ENCODE measurements at regions not wholly inside any gene's neighbourhood (a gene's known extent, or its start where the extent isn't known, plus 50 kb on each side); places are given as distances from the start of the nearest gene placed in this dataset.

DNA sequence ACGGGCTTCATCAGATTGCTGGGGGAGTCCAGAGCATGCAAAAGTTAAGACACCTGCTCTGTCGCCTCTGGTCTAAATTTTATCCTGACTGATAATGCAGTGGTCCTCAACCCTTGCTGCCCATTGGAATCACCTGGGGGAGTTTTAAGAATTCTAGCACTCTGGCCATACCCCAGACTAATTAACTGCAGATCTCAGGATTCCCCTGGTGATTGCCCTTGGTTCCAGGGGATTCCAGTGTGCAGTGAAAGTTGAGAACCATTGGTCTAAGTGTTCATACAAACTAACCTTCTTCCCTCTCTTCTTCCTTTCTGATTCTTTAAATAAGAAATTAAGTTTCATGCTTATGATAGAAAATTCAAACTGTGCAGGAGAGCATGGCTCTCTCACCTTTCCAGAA is 105.7 kb upstream of the MGAT5 start:
- Mint-ChIP-seq H3K27ac (no peak overlapping the region), H3K36me3 (ENCODE audit: insufficient read depth in 1 of 3, low read depth in 3 of 3) (peaks cover 6 to 18% (median 6%) of the 10 kb centered on the region in 3 experiments; a peak in 6 of 7 replicates), H3K4me1 (peaks cover 46 to 47% of the 10 kb centered on the region in 2 experiments), H3K27me3 (ENCODE audit: low read depth) (no peaks in the 10 kb centered on the region; the same call in 1 of the 2 replicates), H3K9me3 (peaks cover 0 to 4% of the 10 kb centered on the region in 2 experiments; a peak in 3 of 5 replicates), H3K4me3 (no peak overlapping the region)
- Histone ChIP-seq H2AK5ac (ENCODE audit: insufficient read length, low read length) (no peak overlapping the region), H2BK15ac (ENCODE audit: low read depth, low read length) (no peak overlapping the region), H3K79me1 (ENCODE audit: insufficient read depth, low read depth, low read length, poor library complexity, severe bottlenecking) (peaks cover 6% of the 10 kb centered on the region), H3T11ph (ENCODE audit: low read length) (no peak overlapping the region), H3K27me3 (ENCODE audit: insufficient read depth, low read length) (no peaks in the 10 kb centered on the region), H2BK5ac (ENCODE audit: insufficient read length, low read length) (no peak overlapping the region), H3K4me1 (ENCODE audit: insufficient read depth, low read length) (peaks cover 1% of the 10 kb centered on the region; the same call in 1 of the 2 replicates), H3K14ac (ENCODE audit: insufficient read depth, low read length) (no peak overlapping the region), H3K4me2 (ENCODE audit: insufficient read depth, insufficient read length, low read length) (no peak overlapping the region), H3K4ac (ENCODE audit: low read depth, low read length) (no peak overlapping the region), H3K23me2 (ENCODE audit: insufficient read length, low read depth, low read length, poor library complexity, severe bottlenecking) (no peaks in the 10 kb centered on the region), H4K5ac (ENCODE audit: insufficient read length, low read depth, low read length) (no peak overlapping the region), H3K27ac (ENCODE audit: insufficient read length, low read depth, low read length) (no peak overlapping the region), H4K91ac (ENCODE audit: insufficient read length, low read depth, low read length) (no peak overlapping the region), H3K23ac (ENCODE audit: insufficient read length, low read depth, low read length) (no peak overlapping the region), H2AFZ (ENCODE audit: low read length) (no peak overlapping the region), H2BK120ac (ENCODE audit: low read depth, low read length, poor library complexity, severe bottlenecking) (no peak overlapping the region), H3K9ac (ENCODE audit: extremely low read depth, insufficient read length, low read length) (no peak overlapping the region), H2BK20ac (ENCODE audit: low read depth, low read length, poor library complexity, severe bottlenecking) (no peak overlapping the region), H4K8ac (replicated peaks; ENCODE audit: insufficient read length, low read depth, low read length) (no peak overlapping the region), H3K56ac (ENCODE audit: insufficient read length, low read depth, low read length) (no peak overlapping the region), H2BK12ac (ENCODE audit: insufficient read length, low read depth, low read length) (no peak overlapping the region), H3K79me2 (ENCODE audit: insufficient read depth, low read length) (peaks cover 2% of the 10 kb centered on the region; the same call in 1 of the 2 replicates), H3K9me3 (ENCODE audit: control insufficient read depth, low read depth, low read length) (no peaks in the 10 kb centered on the region), H3K18ac (ENCODE audit: insufficient read length, low read depth, low read length) (no peak overlapping the region), H4K20me1 (ENCODE audit: control insufficient read depth, insufficient read depth, insufficient read length) (no peaks in the 10 kb centered on the region)
- TF ChIP-seq, protein P1, sequence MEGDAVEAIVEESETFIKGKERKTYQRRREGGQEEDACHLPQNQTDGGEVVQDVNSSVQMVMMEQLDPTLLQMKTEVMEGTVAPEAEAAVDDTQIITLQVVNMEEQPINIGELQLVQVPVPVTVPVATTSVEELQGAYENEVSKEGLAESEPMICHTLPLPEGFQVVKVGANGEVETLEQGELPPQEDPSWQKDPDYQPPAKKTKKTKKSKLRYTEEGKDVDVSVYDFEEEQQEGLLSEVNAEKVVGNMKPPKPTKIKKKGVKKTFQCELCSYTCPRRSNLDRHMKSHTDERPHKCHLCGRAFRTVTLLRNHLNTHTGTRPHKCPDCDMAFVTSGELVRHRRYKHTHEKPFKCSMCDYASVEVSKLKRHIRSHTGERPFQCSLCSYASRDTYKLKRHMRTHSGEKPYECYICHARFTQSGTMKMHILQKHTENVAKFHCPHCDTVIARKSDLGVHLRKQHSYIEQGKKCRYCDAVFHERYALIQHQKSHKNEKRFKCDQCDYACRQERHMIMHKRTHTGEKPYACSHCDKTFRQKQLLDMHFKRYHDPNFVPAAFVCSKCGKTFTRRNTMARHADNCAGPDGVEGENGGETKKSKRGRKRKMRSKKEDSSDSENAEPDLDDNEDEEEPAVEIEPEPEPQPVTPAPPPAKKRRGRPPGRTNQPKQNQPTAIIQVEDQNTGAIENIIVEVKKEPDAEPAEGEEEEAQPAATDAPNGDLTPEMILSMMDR (conservative IDR thresholded peaks at IDR 0.05) = no peak
- no peak for DNase-seq
- no CpG with 5 or more reads among the region's 2 CpGs for WGBS (ENCODE audit: extremely low coverage, insufficient read length, low lambda C conversion rate)
